Esophagus muscularis mucosa (tissue), 4 donors: ENCODE measurements at regions not wholly inside any gene's neighbourhood (a gene's known extent, or its start where the extent isn't known, plus 50 kb on each side); places are given as distances from the start of the nearest gene placed in this dataset.
"Not testable (repeated sequence)": the region's sequence is repeated elsewhere in the genome, so short reads cannot be mapped to it uniquely, and the experiment has no call there.

Experiments
- DNase-seq: peaks from one replicate; pipeline ENCODE4 v3.0.0-alpha.2; 2017; ENCODE audit errors: extremely low spot score
- H3K27ac ChIP-seq, 4 donors: fragments of 200-600 bp; sonication (generic); replicated peaks in 1 of 4; 1 replicate in 3 of 4; 2 replicates in 1 of 4; pipeline ENCODE4 v1.5.1; 2016 to 2019; ENCODE audit warnings: mild to moderate bottlenecking in 1 of 4
- H3K27me3 ChIP-seq, 4 donors: fragments of 200-600 bp; sonication (generic); one replicate each; pipeline versions ENCODE4 v1.5.1 to v1.6.0; 2016 to 2019
- H3K36me3 ChIP-seq, 4 donors: fragments of 200-600 bp; sonication (generic); one replicate each; pipeline ENCODE4 v1.5.1; 2016 to 2019
- H3K4me1 ChIP-seq, 4 donors: fragments of 200-600 bp; sonication (generic); one replicate each; pipeline ENCODE4 v1.5.1; 2016 to 2019
- H3K4me3 ChIP-seq, 4 donors: fragments of 200-600 bp; sonication (generic); 1 replicate in 2 of 4; 2 replicates in 2 of 4; pipeline ENCODE4 v1.5.1; 2016 to 2019; ENCODE audit warnings: mild to moderate bottlenecking in 4 of 4, moderate library complexity in 1 of 4
- H3K9me3 ChIP-seq, 4 donors: fragments of 200-600 bp; sonication (generic); 1 replicate in 3 of 4; 2 replicates in 1 of 4; pipeline ENCODE4 v1.5.1; 2016 to 2019
- EP300 ChIP-seq: sonication (generic); formaldehyde crosslinking; IDR thresholded peaks from one replicate; pipeline ENCODE4 v1.6.1; 2017; ENCODE audit warnings: antibody characterized with exemption
- POLR2A ChIP-seq: fragments of 450-650 bp; IDR thresholded peaks from one replicate; pipeline ENCODE4 v1.6.1; 2017; ENCODE audit warnings: antibody characterized with exemption, moderate library complexity, mild to moderate bottlenecking, low read depth
- POLR2AphosphoS5 ChIP-seq, 2 donors: sonication (generic); formaldehyde crosslinking; IDR thresholded peaks; one replicate each; pipeline ENCODE4 v1.6.1; 2017; ENCODE audit warnings: antibody characterized with exemption in 2 of 2
- WGBS: methylation state at CpG from one replicate; pipeline ENCODE4 v1.1.5; 2018; 5-methylcytosine and 5-hydroxymethylcytosine counted together
- intact Hi-C: fragments of 100-400 bp; cut with DNase I; formaldehyde crosslinking; loops from one replicate; pipeline ENCODE4 v1.15.1; 2023
- TF ChIP-seq, protein P1 (sequence below), 3 experiments: fragments of 200-600 bp in 2 of 3; fragments of 450-650 bp in 1 of 3; sonication (generic) in 2 of 3; IDR thresholded peaks; one replicate each; pipeline ENCODE4 v1.5.1; 2017 to 2019; ENCODE audit warnings: antibody characterized with exemption in 3 of 3, mild to moderate bottlenecking in 2 of 3, moderate library complexity in 1 of 3

DNA sequence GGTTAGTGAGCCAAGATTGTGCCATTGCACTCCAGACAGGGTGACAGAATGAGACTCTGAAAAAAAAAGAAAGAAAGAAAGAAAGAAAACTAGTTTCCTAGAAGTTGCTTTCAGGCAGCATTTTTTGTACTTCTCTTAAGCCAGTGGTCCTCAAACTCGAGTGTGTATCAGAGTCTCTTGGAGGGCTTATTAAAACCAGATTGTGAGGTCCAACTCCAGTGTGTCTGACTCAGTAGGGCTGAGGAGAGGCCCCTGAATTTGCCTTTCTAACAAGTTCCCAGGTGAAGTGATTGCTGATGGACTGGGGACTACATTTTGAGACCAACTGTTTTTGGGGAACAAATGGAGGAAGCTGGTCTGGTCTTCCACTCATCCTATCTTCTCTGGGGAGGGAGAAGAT is 57.5 kb upstream of the VSTM5 start:
- intact Hi-C loops = no loop called here
- WGBS = 85% methylated on average over 1 of the region's 1 CpG
- Histone ChIP-seq H3K4me1 (peaks cover 0 to 20% (median 13%) of the 10 kb centered on the region in 4 donors), H3K4me3 (no peak overlapping the region), H3K36me3 (no peaks in the 10 kb centered on the region), H3K9me3 (no peaks in the 10 kb centered on the region), H3K27me3 (peaks cover 0 to 4% (median 0%) of the 10 kb centered on the region in 4 donors), H3K27ac (no peak overlapping the region)
- DNase-seq = no peak
- TF ChIP-seq, protein P1, sequence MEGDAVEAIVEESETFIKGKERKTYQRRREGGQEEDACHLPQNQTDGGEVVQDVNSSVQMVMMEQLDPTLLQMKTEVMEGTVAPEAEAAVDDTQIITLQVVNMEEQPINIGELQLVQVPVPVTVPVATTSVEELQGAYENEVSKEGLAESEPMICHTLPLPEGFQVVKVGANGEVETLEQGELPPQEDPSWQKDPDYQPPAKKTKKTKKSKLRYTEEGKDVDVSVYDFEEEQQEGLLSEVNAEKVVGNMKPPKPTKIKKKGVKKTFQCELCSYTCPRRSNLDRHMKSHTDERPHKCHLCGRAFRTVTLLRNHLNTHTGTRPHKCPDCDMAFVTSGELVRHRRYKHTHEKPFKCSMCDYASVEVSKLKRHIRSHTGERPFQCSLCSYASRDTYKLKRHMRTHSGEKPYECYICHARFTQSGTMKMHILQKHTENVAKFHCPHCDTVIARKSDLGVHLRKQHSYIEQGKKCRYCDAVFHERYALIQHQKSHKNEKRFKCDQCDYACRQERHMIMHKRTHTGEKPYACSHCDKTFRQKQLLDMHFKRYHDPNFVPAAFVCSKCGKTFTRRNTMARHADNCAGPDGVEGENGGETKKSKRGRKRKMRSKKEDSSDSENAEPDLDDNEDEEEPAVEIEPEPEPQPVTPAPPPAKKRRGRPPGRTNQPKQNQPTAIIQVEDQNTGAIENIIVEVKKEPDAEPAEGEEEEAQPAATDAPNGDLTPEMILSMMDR (IDR thresholded peaks at IDR 0.05) = no peak
- no peak for TF ChIP-seq POLR2AphosphoS5 (IDR thresholded peaks at IDR 0.05)

DNA sequence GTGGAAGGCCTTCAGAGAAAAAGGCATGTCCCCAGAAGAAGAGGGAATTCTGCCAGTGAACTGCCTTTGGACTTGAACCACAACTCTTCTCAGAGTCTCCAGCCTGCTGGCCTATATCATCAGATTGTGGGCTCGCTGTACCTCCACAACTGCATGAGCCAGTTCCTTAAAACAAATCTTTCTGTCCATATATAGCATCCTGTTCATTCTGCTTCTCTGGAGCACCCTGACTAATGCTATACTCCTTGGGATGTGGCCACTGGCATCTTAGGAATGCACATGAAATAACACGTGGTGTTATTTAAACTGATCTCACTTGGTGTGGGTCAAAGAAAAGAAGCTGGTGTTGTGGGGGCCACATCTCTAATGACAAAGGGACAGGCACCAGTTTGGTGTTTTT is 58.3 kb upstream of the VSTM5 start:
- no peak for DNase-seq
- 44% methylated on average over 2 of the region's 2 CpGs for WGBS
- Histone ChIP-seq H3K27me3 (peaks cover 0 to 4% (median 0%) of the 10 kb centered on the region in 4 donors), H3K27ac (no peak overlapping the region), H3K36me3 (no peaks in the 10 kb centered on the region), H3K4me3 (no peak overlapping the region), H3K4me1 (peaks cover 0 to 18% (median 12%) of the 10 kb centered on the region in 4 donors), H3K9me3 (no peaks in the 10 kb centered on the region)
- no peak for TF ChIP-seq POLR2AphosphoS5 (IDR thresholded peaks at IDR 0.05)
- no peak for TF ChIP-seq POLR2A
- no peak for TF ChIP-seq EP300
- TF ChIP-seq, protein P1 (IDR thresholded peaks at IDR 0.05) = no peak
- intact Hi-C loops = no loop called here

DNA sequence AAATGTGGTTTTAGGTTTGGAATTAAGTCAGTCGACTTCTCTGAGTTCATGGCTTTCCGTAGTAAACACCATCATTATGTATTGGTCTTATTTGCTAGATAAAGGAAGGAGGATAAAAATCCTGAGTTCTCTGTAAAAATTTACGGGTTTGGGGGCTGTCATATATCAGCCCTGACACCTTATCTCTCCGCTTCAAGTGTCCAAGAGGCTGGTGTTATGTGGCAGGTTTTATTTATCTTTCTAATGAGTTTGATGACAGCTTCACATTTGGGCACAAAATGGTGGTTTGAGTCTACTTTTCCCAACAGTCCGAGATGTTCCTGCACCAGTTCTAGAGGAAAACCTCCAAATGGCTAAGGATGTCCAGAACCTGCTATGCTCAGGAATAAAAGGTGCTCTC is 67.3 kb upstream of the VSTM5 start:
- peak; percentile 53 for DNase-seq
- Histone ChIP-seq H3K4me1 (no peaks in the 10 kb centered on the region), H3K9me3 (no peaks in the 10 kb centered on the region), H3K27me3 (peaks cover 0 to 14% (median 0%) of the 10 kb centered on the region in 4 donors), H3K36me3 (no peaks in the 10 kb centered on the region), H3K27ac (no peak overlapping the region), H3K4me3 (no peak overlapping the region)
- intact Hi-C loops = no loop called here
- 83% methylated on average over 5 of the region's 5 CpGs for WGBS
- TF ChIP-seq EP300 (no peak), POLR2AphosphoS5 (IDR thresholded peaks at IDR 0.05) (no peak), POLR2A (no peak)
- TF ChIP-seq, protein P1 (IDR thresholded peaks at IDR 0.05) = no peak

DNA sequence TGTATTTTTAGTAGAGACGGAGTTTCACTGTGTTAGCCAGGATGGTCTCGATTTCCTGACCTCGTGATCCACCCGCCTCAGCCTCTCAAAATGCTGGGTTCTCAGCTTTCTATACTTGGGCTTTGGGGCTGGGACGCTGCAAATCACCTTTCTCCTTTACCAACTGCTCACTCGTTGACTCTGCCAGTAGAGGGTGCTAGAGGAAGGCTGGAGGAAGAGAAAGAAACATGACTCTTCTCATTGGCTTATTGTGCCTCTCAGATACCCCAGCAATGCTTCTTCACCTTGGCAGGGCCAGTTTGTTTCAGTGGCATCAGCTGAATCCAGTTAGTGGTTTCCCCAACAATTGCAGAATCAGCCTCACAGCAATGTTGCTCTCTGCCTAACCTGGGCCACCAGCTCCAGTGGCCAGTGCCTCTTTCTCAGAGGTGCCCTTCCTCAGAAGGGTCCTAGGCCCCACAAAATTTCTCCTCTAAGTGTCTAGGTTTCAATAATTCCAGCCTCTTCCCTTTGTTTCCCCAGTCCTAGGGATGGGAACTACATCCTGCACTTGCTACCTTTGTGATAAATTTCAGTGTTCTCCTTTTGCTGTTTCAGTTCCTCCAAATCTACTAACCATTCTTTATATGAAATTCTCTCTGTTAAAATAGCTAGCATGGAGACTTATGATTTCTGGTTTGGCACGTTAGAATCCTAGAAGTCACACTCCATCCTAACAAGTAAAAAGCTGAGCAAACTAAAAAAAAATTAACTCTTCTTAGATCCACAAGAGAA is 71.5 kb upstream of the VSTM5 start:
- peak; percentile 64 for DNase-seq
- Histone ChIP-seq H3K4me3 (no peak overlapping the region), H3K9me3 (no peaks in the 10 kb centered on the region), H3K27me3 (peaks cover 0 to 14% (median 0%) of the 10 kb centered on the region in 4 donors), H3K4me1 (no peaks in the 10 kb centered on the region), H3K27ac (no peak overlapping the region), H3K36me3 (no peaks in the 10 kb centered on the region)
- TF ChIP-seq, protein P1 (IDR thresholded peaks at IDR 0.05) = peak; percentile 9 to 49 (median 23)
- TF ChIP-seq POLR2A = no peak
- no peak for TF ChIP-seq POLR2AphosphoS5 (IDR thresholded peaks at IDR 0.05)
- WGBS = 37% methylated on average over 7 of the region's 7 CpGs
- intact Hi-C loops = no loop called here

DNA sequence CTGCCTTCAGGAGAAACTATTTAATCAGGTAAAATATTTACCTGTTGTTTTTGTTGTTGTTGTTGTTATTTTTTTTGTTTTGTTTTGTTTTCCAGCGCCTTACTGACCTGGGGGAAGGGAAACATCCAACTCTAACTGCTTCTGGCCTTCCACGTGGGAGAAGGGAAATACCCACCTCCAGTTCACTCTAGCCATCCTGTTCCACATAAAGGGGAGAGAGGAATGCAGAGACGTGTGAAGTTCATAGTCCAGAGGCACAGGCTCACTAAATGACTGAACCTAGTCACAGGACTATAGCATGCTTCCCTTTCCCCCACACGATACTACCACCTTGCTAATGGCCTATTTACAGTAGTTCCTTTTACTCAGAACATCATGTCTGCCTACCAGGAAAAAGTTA is 72.4 kb upstream of the VSTM5 start:
- H3K9me3 ChIP-seq = no peaks in the 10 kb centered on the region
- no peak for DNase-seq
- H3K27me3 ChIP-seq = peaks cover 0 to 13% (median 0%) of the 10 kb centered on the region in 4 donors
- 64% methylated on average over 4 of the region's 4 CpGs for WGBS
- H3K4me3 ChIP-seq = no peak overlapping the region
- intact Hi-C loops = no loop called here
- no peaks in the 10 kb centered on the region for H3K4me1 ChIP-seq
- TF ChIP-seq POLR2AphosphoS5 (IDR thresholded peaks at IDR 0.05) = no peak
- no peak for TF ChIP-seq POLR2A
- TF ChIP-seq, protein P1 (IDR thresholded peaks at IDR 0.05) = no peak
- no peak for TF ChIP-seq EP300
- no peak overlapping the region for H3K27ac ChIP-seq
- H3K36me3 ChIP-seq = no peaks in the 10 kb centered on the region

DNA sequence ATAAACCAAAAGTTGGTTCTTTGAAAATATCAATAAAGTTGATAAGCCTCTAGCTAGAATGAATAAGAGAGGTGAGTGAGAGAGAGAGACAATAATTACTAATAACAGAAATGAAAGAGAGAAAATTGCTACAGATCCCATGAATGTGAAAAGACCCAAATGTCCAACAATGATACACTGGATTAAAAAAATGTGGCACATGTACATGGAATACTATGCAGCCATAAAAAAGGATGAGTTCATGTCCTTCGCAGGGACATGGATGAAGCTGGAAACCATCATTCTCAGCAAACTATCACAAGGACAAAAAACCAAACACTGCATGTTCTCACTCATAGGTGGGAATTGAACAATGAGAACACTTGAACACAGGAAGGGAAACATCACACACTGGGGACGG is 75.7 kb upstream of the VSTM5 start:
- DNase-seq, H3K4me1 ChIP-seq, H3K9me3 ChIP-seq, H3K27ac ChIP-seq, H3K4me3 ChIP-seq, intact Hi-C loops, H3K36me3 ChIP-seq, H3K27me3 ChIP-seq: not testable (repeated sequence)
- 80% methylated on average over 1 of the region's 2 CpGs for WGBS
